Thyroid gland (tissue), 4 donors: ENCODE measurements at regions not wholly inside any gene's neighbourhood (a gene's known extent, or its start where the extent isn't known, plus 50 kb on each side); places are given as distances from the start of the nearest gene placed in this dataset.

Source experiments
- DNase-seq, 2 donors: peaks; one replicate each; pipeline ENCODE4 v3.0.0-alpha.2; 2019
- H3K27ac ChIP-seq, 3 donors: fragments of 200-600 bp; sonication (generic); 1 replicate in 2 of 3; 2 replicates in 1 of 3; pipeline ENCODE4 v1.5.1; 2016 to 2019; ENCODE audit warnings: mild to moderate bottlenecking in 1 of 3, moderate library complexity in 1 of 3
- H3K27me3 ChIP-seq: fragments of 200-600 bp; sonication (generic); one replicate; pipeline ENCODE4 v1.5.1; 2019
- H3K36me3 ChIP-seq, 2 donors: fragments of 200-600 bp; sonication (generic); one replicate each; pipeline ENCODE4 v1.5.1; 2016 to 2019
- H3K4me1 ChIP-seq, 2 donors: fragments of 200-600 bp; sonication (generic); one replicate each; pipeline ENCODE4 v1.5.1; 2017 to 2019
- H3K4me3 ChIP-seq, 3 donors: fragments of 200-600 bp; sonication (generic); replicated peaks in 1 of 3; 1 replicate in 2 of 3; 2 replicates in 1 of 3; pipeline ENCODE4 v1.5.1; 2016; ENCODE audit warnings: mild to moderate bottlenecking in 1 of 3
- H3K9me3 ChIP-seq: fragments of 200-600 bp; sonication (generic); one replicate; pipeline ENCODE4 v1.5.1; 2017
- CTCF ChIP-seq, 6 experiments: fragments of 200-600 bp in 3 of 6; fragments of 450-650 bp in 3 of 6; sonication (generic) in 3 of 6; IDR thresholded peaks; one replicate each; pipeline ENCODE4 v1.5.1; 2016 to 2019; ENCODE audit warnings: antibody characterized with exemption in 6 of 6, mild to moderate bottlenecking in 2 of 6, inconsistent platforms in 1 of 6, moderate library complexity in 1 of 6
- POLR2A ChIP-seq, 2 donors: fragments of 450-650 bp; IDR thresholded peaks; one replicate each; pipeline ENCODE4 v1.6.1; 2017; ENCODE audit warnings: antibody characterized with exemption in 2 of 2, mild to moderate bottlenecking in 2 of 2, moderate library complexity in 1 of 2
- WGBS, 2 donors: methylation state at CpG; one replicate each; pipeline ENCODE4 v1.1.5; 2017; 5-methylcytosine and 5-hydroxymethylcytosine counted together
- intact Hi-C: fragments of 100-400 bp; cut with DNase I; formaldehyde crosslinking; loops from one replicate; pipeline ENCODE4 v1.15.1; 2023

- Histone ChIP-seq H3K27me3 (no peaks in the 10 kb centered on the region), H3K27ac (no peak overlapping the region), H3K4me1 (no peaks in the 10 kb centered on the region), H3K4me3 (no peak overlapping the region), H3K36me3 (no peaks in the 10 kb centered on the region), H3K9me3 (no peaks in the 10 kb centered on the region)
- 90% methylated on average over 2 of the region's 2 CpGs for WGBS, 2 donors
- intact Hi-C loops: no loop called here
- no peak for TF ChIP-seq POLR2A (IDR thresholded peaks at IDR 0.05)
- no peak for TF ChIP-seq CTCF (IDR thresholded peaks at IDR 0.05)
- DNase-seq: no peak
Measured at GRCh38 chr2:60303680-60304079, 249.8 kb downstream of the BCL11A start.

- no peak overlapping the region for H3K27ac ChIP-seq
- TF ChIP-seq CTCF (IDR thresholded peaks at IDR 0.05): no peak
- TF ChIP-seq POLR2A (IDR thresholded peaks at IDR 0.05): no peak
- 91 to 94% methylated on average over 6 of the region's 6 CpGs for WGBS, 2 donors
Measured at GRCh38 chr2:60302377-60303126, 250.9 kb downstream of the BCL11A start.

GRCh38 chr2:60301726-60302125 lies 251.7 kb downstream of the BCL11A start:
- Histone ChIP-seq H3K4me3 (no peak overlapping the region), H3K9me3 (no peaks in the 10 kb centered on the region), H3K4me1 (no peaks in the 10 kb centered on the region), H3K36me3 (no peaks in the 10 kb centered on the region), H3K27ac (no peak overlapping the region), H3K27me3 (no peaks in the 10 kb centered on the region)
- TF ChIP-seq POLR2A (IDR thresholded peaks at IDR 0.05) (no peak), CTCF (IDR thresholded peaks at IDR 0.05) (no peak)
- no peak for DNase-seq
- 80 to 85% methylated on average over 3 of the region's 3 CpGs for WGBS, 2 donors
- intact Hi-C loops: no loop called here

More at GRCh38 chr2:60302377-60303126, 250.9 kb downstream of the BCL11A start:
- no peak for DNase-seq
- H3K9me3 ChIP-seq: no peaks in the 10 kb centered on the region
- intact Hi-C loops: no loop called here
- H3K4me3 ChIP-seq: no peak overlapping the region
- no peaks in the 10 kb centered on the region for H3K4me1 ChIP-seq
- no peaks in the 10 kb centered on the region for H3K36me3 ChIP-seq
- H3K27me3 ChIP-seq: no peaks in the 10 kb centered on the region

- no peaks in the 10 kb centered on the region for H3K27me3 ChIP-seq
- no peak overlapping the region for H3K27ac ChIP-seq
- DNase-seq: no peak
- H3K9me3 ChIP-seq: no peaks in the 10 kb centered on the region
- no peaks in the 10 kb centered on the region for H3K4me1 ChIP-seq
- intact Hi-C loops: no loop called here
- 88% methylated on average over 8 of the region's 8 CpGs for WGBS, 2 donors
- no peaks in the 10 kb centered on the region for H3K36me3 ChIP-seq
- TF ChIP-seq POLR2A (IDR thresholded peaks at IDR 0.05) (no peak), CTCF (IDR thresholded peaks at IDR 0.05) (no peak)
- H3K4me3 ChIP-seq: no peak overlapping the region
Measured at GRCh38 chr2:60299179-60299578, 254.3 kb downstream of the BCL11A start.

- WGBS, 2 donors: 84% methylated on average over 20 of the region's 20 CpGs
- no peak for DNase-seq
- no peaks in the 10 kb centered on the region for H3K4me1 ChIP-seq
- H3K36me3 ChIP-seq: no peaks in the 10 kb centered on the region
- H3K27ac ChIP-seq: no peak overlapping the region
- TF ChIP-seq POLR2A (IDR thresholded peaks at IDR 0.05): no peak
- no peak for TF ChIP-seq CTCF (IDR thresholded peaks at IDR 0.05)
- no peak overlapping the region for H3K4me3 ChIP-seq
- intact Hi-C loops: no loop called here
- no peaks in the 10 kb centered on the region for H3K27me3 ChIP-seq
- H3K9me3 ChIP-seq: no peaks in the 10 kb centered on the region
Measured at GRCh38 chr2:60298006-60298696, 255.3 kb downstream of the BCL11A start.
